GM18873 (cell line): ENCODE measurements at regions not wholly inside any gene's neighbourhood (a gene's known extent, or its start where the extent isn't known, plus 50 kb on each side); places are given as distances from the start of the nearest gene placed in this dataset.
A peak's percentile ranks its signal among the peaks of the same experiment; 100 is the strongest.

Experiments used
- ATAC-seq: cut with Tn5 transposase; IDR thresholded peaks from one replicate; pipeline ENCODE4 v1.9.1; 2021; ENCODE audit warnings: mild to moderate bottlenecking, moderate library complexity, moderate number of reproducible peaks; ENCODE audit not compliant: unreplicated experiment, low FRiP score

- peak; percentile 85 for ATAC-seq
Observed at GRCh38 chr13:78341032-78341431, 262.3 kb downstream of the POU4F1 start.

GRCh38 chr13:78339927-78340326 is 263.4 kb downstream of the POU4F1 start:
- ATAC-seq = no peak

- ATAC-seq = no peak
Observed at GRCh38 chr13:78334059-78334458, 269.3 kb downstream of the POU4F1 start.

GRCh38 chr13:78326633-78327032 is 276.7 kb downstream of the POU4F1 start:
- no peak for ATAC-seq

- no peak for ATAC-seq
Observed at GRCh38 chr13:78325585-78325984, 277.8 kb downstream of the POU4F1 start.

GRCh38 chr13:78323848-78324247 is 279.5 kb downstream of the POU4F1 start:
- ATAC-seq = no peak

- ATAC-seq = no peak
Observed at GRCh38 chr13:78323040-78323439, 280.3 kb downstream of the POU4F1 start.

- no peak for ATAC-seq
Observed at GRCh38 chr13:78319101-78319627, 284.2 kb downstream of the POU4F1 start.

- ATAC-seq = no peak
Observed at GRCh38 chr13:78317030-78317429, 286.3 kb downstream of the POU4F1 start.

GRCh38 chr13:78309497-78310180 is 293.7 kb downstream of the POU4F1 start:
- peak; percentile 83 for ATAC-seq

- ATAC-seq = no peak
Observed at GRCh38 chr13:78306519-78307206, 296.7 kb downstream of the POU4F1 start.

GRCh38 chr13:78305171-78305570 is 298.2 kb downstream of the POU4F1 start:
- ATAC-seq = no peak

- ATAC-seq = peak; percentile 71
Observed at GRCh38 chr13:78299832-78300623, 303.3 kb downstream of the POU4F1 start.

GRCh38 chr13:78298657-78299056 is 304.7 kb downstream of the POU4F1 start:
- ATAC-seq = no peak

- ATAC-seq = no peak
Observed at GRCh38 chr13:78286748-78287147, 316.6 kb downstream of the POU4F1 start.

GRCh38 chr13:78265098-78265497 is 338.3 kb downstream of the POU4F1 start:
- no peak for ATAC-seq

GRCh38 chr13:78258304-78258703 is 339.7 kb upstream of the EDNRB start:
- no peak for ATAC-seq

GRCh38 chr13:78256484-78256883 is 337.9 kb upstream of the EDNRB start:
- ATAC-seq = no peak

GRCh38 chr13:78254113-78254512 is 335.5 kb upstream of the EDNRB start:
- ATAC-seq = no peak

GRCh38 chr13:78247362-78247761 is 328.7 kb upstream of the EDNRB start:
- ATAC-seq = no peak

GRCh38 chr13:78241278-78241919 is 322.8 kb upstream of the EDNRB start:
- no peak for ATAC-seq
